ENCODE measurements at regions not wholly inside any gene's neighbourhood (a gene's known extent, or its start where the extent isn't known, plus 50 kb on each side); places are given as distances from the start of the nearest gene placed in this dataset.

- no peak overlapping the region for H3K27ac ChIP-seq (ENCODE audit: low read depth, low read length)
- peaks cover 33% of the 10 kb centered on the region for H3K9me3 ChIP-seq (ENCODE audit: control insufficient read depth, insufficient read depth, low read length)
- POLR2A ChIA-PET: no interaction called here
- no peak for DNase-seq (ENCODE audit: low read depth, low spot score)
- TF ChIP-seq, protein P1, sequence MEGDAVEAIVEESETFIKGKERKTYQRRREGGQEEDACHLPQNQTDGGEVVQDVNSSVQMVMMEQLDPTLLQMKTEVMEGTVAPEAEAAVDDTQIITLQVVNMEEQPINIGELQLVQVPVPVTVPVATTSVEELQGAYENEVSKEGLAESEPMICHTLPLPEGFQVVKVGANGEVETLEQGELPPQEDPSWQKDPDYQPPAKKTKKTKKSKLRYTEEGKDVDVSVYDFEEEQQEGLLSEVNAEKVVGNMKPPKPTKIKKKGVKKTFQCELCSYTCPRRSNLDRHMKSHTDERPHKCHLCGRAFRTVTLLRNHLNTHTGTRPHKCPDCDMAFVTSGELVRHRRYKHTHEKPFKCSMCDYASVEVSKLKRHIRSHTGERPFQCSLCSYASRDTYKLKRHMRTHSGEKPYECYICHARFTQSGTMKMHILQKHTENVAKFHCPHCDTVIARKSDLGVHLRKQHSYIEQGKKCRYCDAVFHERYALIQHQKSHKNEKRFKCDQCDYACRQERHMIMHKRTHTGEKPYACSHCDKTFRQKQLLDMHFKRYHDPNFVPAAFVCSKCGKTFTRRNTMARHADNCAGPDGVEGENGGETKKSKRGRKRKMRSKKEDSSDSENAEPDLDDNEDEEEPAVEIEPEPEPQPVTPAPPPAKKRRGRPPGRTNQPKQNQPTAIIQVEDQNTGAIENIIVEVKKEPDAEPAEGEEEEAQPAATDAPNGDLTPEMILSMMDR (IDR thresholded peaks at IDR 0.05; ENCODE audit: low read depth, low read length): no peak
- no peaks in the 10 kb centered on the region for H3K27me3 ChIP-seq (ENCODE audit: control insufficient read depth, insufficient read depth, low read length)
- CTCF ChIA-PET: no interaction called here
- no peak overlapping the region for H3K4me3 ChIP-seq (ENCODE audit: low read depth, low read length)
These were observed 617.5 kb downstream of the VRK1 start for GRCh38 chr14:97414718-97415098.

GRCh38 chr14:97415907-97416306 lies 618.7 kb downstream of the VRK1 start:
- no peak overlapping the region for H3K4me3 ChIP-seq (ENCODE audit: low read depth, low read length)
- CTCF ChIA-PET: no interaction called here
- H3K9me3 ChIP-seq (ENCODE audit: control insufficient read depth, insufficient read depth, low read length): peaks cover 32% of the 10 kb centered on the region
- no peak overlapping the region for H3K27ac ChIP-seq (ENCODE audit: low read depth, low read length)
- no peaks in the 10 kb centered on the region for H3K27me3 ChIP-seq (ENCODE audit: control insufficient read depth, insufficient read depth, low read length)
- TF ChIP-seq, protein P1 (IDR thresholded peaks at IDR 0.05; ENCODE audit: low read depth, low read length): no peak
- POLR2A ChIA-PET: no interaction called here
- no peak for DNase-seq (ENCODE audit: low read depth, low spot score)

DNA sequence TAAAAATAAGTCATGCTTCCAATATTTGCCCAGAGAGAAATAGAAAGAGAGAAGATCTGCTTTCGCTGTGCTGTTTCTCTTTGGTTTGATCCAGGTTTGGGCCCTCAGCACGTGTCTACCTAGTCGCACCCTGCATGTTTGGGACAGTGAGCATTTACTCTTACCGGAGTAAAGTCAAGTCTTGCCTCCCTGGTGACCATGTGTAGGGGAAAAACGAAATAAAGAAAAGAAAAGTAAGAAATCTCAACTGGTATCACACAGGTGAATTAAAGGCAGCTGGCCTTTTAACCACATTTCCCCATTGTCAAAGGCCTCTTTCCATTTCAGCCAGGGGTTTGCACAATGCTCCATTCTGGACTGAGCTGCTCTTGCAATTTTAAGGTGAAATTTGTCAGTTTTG lies 619.4 kb downstream of the VRK1 start:
- no peak overlapping the region for H3K4me3 ChIP-seq (ENCODE audit: low read depth, low read length)
- H3K9me3 ChIP-seq (ENCODE audit: control insufficient read depth, insufficient read depth, low read length): peaks cover 32% of the 10 kb centered on the region
- H3K27ac ChIP-seq (ENCODE audit: low read depth, low read length): no peak overlapping the region
- no peaks in the 10 kb centered on the region for H3K27me3 ChIP-seq (ENCODE audit: control insufficient read depth, insufficient read depth, low read length)
- ChIA-PET CTCF (no interaction called here), POLR2A (no interaction called here)
- TF ChIP-seq, protein P1 (IDR thresholded peaks at IDR 0.05; ENCODE audit: low read depth, low read length): no peak
- DNase-seq (ENCODE audit: low read depth, low spot score): no peak

- CTCF ChIA-PET: no interaction called here
- DNase-seq (ENCODE audit: low read depth, low spot score): no peak
These were observed 620.1 kb downstream of the VRK1 start for GRCh38 chr14:97417331-97417730.

GRCh38 chr14:97420211-97420610 lies 623.0 kb downstream of the VRK1 start:
- TF ChIP-seq, protein P1 (IDR thresholded peaks at IDR 0.05; ENCODE audit: low read depth, low read length): no peak
- CTCF ChIA-PET: no interaction called here
- H3K27me3 ChIP-seq (ENCODE audit: control insufficient read depth, insufficient read depth, low read length): no peaks in the 10 kb centered on the region
- H3K9me3 ChIP-seq (ENCODE audit: control insufficient read depth, insufficient read depth, low read length): peaks cover 29% of the 10 kb centered on the region
- POLR2A ChIA-PET: no interaction called here
- no peak for DNase-seq (ENCODE audit: low read depth, low spot score)
- no peak overlapping the region for H3K27ac ChIP-seq (ENCODE audit: low read depth, low read length)
- no peak overlapping the region for H3K4me3 ChIP-seq (ENCODE audit: low read depth, low read length)

More at GRCh38 chr14:97417331-97417730, 620.1 kb downstream of the VRK1 start:
- Histone ChIP-seq H3K4me3 (ENCODE audit: low read depth, low read length) (no peak overlapping the region), H3K9me3 (ENCODE audit: control insufficient read depth, insufficient read depth, low read length) (peaks cover 32% of the 10 kb centered on the region), H3K27ac (ENCODE audit: low read depth, low read length) (no peak overlapping the region), H3K27me3 (ENCODE audit: control insufficient read depth, insufficient read depth, low read length) (no peaks in the 10 kb centered on the region)
- POLR2A ChIA-PET: no interaction called here
- TF ChIP-seq, protein P1 (IDR thresholded peaks at IDR 0.05; ENCODE audit: low read depth, low read length): no peak

All from AG04450 (cell line).